EL (cell line): ENCODE measurements at regions not wholly inside any gene's neighbourhood (a gene's known extent, or its start where the extent isn't known, plus 50 kb on each side); places are given as distances from the start of the nearest gene placed in this dataset.

Experiments used
- DNase-seq: peaks from one replicate; pipeline ENCODE4 v3.0.0-alpha.2; 2016

DNA sequence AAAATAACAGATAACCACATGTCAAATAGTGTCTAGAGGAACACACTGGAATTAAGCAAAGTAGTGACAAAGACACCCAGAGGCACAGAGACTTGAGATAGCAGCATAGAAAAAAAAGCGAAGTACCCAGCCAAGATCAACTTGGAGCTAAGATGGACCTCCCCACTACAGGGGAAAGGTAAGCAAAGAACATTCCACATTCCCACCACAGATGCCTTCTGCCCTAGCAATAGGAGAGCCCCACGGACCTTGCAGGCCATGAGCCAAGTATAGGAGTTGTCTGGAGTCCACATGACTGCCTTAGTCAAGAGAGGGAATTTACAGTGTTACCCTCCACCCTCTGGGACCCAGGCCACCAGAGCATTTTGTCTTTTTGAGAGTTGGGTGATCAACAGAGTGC is 110.7 kb upstream of the SPRY2 start:
- DNase-seq, result no peak

DNA sequence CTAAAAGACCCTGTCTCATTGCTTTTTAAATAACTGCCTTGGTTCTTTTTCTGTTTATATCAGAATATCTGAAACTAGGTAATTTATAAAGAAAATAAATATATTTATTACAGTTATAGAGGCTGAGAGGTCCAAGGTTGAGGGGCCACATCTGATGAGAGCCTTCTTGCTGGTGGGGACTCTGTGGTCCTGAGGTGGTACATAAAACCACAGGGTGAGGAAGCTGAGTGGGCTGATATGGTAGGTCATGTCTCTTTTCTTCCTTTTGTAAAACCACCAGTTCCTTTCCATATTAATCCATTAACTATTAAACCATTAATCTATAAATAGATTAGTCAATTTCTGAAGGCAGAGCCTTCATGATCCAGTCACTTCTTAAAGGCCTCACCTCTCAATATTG is 109.5 kb upstream of the SPRY2 start:
- DNase-seq, result no peak

DNA sequence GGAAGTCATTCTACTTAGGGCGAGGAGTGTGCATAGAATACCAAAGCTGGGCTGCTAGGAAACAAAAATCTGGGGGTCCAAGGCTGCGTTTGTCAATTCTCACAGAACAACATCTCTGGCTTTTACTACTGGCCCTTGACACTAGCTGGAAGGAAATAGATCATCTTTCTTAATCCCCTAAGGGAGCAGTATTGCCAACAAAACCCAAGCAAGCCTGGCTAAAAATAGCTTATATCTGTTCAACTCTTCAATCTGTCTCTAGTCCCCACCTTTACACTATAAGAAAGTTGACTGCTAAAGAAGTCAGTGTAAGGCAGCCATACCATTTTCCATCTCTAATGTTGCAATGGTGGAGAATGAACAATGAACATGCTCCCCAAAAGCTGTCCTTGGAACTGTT is 107.8 kb upstream of the SPRY2 start:
- no peak for DNase-seq

DNA sequence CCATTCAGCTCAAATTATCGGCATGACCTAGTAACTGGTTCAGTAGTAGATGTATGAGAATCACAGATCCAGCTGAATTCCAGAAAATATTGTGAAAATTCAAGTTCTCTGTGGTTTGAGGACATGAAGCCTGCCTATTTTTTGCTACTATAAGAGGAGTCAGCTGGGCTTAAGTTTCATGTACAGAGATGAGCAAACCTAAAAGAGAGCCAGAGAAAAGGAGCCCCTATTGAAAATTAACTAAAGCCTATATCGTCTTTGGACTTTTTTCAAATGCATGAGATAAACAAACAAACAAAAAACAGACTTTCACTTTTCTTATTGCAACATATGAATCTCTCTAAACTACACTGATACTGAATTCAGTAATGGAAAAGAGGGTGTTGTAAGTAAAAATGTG is 106.8 kb upstream of the SPRY2 start:
- DNase-seq, result no peak

DNA sequence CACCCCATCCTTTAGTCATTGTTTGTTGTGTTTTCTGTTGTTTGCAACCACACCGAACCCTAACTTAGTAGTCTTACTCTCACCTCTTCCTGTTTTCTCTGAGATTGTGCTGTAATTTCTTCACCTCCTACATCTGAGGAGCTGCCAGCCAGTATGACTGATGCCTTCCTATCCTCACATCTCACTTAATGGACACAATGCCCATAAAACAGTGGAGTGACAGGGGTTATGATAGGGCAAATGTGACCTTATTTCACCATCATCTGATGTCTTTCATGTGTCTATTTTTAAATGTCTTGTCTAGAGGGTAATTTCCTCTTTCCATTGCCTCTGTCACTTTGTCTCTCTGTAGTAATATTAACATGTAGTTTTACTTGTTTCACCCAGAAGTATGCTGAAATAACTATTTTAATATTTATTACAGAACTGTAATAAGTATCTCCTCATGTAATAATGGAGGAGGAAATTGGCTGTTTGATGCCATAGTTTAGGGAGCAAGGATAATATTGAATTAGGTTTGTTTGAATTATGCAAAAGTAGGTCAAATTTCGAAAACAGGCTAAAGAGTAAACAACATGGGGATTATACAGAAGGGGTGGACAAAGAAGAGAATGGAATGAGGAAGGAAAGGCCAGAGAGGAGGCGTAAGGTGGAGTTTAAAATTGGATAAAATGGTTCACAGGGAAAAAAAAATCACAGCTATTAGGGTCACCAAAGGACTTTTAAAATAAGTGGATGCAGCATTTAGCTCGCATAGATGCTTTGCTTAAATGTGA is 103.5 kb upstream of the SPRY2 start:
- DNase-seq, result no peak

- no peak for DNase-seq
Measured at GRCh38 chr13:80442609-80443008, 101.7 kb upstream of the SPRY2 start.

DNA sequence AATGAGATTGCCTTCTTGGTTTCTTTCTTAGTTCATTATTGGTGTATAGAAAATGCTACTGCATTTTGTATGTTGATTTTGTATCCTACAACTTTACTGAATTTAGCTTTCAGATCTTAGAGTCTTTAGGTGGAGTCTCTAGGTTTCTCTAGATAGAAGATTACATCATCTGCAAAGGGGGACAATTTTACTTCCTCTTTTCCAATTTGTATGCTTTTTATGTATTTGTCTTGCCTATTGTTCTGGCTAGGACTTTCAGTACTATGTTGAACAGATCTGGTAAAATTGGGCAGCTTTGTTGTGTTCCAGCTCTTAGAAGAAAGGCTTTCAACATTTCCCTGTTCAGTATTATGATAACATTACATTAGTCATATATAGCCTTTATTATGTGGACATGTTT is 101.0 kb upstream of the SPRY2 start:
- no peak for DNase-seq

DNA sequence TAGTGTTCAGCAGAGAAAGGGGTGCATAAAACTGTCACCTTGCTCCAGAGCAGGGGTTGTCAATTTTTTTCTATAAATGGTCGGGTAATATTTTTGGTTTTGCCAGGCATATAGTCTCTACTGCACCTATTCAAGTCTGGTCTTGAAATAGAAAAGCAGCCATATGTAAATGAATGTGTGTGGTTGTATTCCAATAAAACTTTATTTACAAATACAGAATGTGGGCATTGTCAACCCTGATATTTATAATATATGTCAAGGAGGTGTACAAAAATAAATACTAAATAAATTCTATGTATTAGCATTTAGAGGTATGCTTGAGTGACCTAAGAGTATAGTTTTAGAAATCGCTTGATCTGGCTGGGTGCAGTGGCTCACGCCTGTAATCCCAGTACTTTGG is 97.6 kb upstream of the SPRY2 start:
- DNase-seq, result no peak

DNA sequence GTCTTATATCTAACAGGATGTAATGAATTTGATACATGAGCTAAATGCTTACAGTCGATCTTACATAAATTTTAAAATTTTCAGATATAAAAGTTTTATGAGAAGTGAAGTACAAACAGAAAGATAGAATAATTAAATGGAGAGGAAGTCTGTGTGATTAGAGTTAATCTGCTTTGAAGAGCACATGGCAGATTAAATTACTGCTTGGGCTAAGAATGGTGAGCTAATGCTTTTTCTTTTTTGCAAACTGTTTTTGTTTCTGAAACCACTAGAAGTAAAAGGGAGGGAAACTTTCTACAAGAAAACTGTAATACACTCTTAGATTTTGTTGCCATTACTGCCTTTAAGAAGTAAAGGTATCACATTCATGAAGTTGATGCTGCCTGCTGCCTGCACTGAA is 96.3 kb upstream of the SPRY2 start:
- DNase-seq, result no peak

- DNase-seq, result no peak
Measured at GRCh38 chr13:80436571-80437169, 95.7 kb upstream of the SPRY2 start.

DNA sequence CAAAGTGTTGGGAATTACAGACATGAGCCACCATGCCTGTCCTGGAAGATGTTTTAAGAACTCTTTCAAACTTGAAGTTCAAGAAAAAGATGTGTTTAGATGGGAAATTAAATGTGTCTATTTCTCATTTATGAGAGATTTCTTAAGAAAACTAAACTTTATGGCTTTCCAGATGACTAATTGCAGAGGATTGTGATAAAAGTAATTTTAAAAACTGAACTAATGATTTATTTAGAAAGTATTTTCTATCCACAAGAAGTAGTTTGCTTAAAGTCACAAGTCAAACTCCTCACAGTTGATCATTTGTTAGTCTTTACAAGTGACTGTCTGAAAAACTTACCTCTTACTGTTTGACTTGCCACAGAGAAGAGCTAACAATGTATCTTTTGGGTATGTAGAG is 89.6 kb upstream of the SPRY2 start:
- DNase-seq, result no peak

GRCh38 chr13:80428349-80429096 is 87.6 kb upstream of the SPRY2 start:
- no peak for DNase-seq

DNA sequence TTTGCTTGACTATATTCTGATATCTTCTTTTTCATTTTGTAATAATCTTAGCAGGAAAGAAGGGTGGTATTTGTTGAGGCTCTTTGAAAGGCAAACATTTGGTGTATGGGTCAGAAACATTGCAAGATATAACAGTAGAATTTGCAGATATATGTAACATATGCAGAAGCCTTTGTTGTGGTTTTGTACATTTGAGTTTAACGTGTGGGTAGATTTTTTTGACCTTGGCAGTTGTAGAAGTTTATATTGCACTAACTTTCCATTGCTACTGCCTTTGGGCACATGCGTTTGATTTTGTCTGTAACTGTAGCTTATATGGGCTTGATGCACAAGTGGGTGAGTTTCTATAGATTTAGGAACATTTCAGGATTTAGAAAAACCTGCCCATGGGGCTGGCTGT is 78.5 kb upstream of the SPRY2 start:
- DNase-seq, result no peak

DNA sequence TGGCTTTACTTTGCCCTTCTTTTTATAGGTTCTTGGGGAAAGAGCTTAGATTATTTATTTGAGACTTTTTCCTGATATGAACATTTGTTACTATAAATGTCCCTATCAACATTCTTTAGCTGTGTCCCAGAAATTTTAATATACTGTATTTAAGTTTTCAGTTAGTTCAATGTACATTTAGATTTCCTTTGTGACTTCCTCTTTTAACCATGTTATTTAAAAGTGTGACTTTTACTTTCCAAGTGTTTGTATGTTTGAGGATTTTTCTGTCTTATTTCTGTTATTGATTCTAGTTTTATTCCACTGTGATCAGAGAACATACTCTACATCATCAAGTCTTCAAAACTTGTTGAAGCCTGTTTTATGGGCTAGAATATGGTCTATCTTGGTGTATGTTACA is 72.7 kb upstream of the SPRY2 start:
- no peak for DNase-seq

DNA sequence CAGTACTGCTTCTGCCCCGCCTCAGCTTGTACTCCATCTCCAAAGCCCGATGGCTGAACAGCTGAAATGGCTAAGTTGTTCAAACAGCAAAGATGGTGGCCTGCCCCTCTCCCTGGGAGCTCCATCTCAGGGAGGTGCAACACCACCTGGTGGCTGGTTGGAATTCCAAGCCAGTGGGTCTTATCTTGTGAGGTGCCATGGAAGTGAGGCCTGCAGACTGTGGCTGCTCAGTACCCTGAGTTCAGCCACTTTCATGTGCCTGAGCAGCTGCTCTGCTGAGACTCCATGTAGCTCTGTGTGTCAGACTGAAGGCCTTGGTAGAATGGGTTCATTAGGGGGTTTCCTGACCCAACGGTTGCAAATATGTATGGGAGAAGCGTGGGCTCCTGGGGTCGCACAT is 67.3 kb upstream of the SPRY2 start:
- peak; percentile 3 for DNase-seq

GRCh38 chr13:80400865-80401426 is 60.0 kb upstream of the SPRY2 start:
- DNase-seq, result no peak

DNA sequence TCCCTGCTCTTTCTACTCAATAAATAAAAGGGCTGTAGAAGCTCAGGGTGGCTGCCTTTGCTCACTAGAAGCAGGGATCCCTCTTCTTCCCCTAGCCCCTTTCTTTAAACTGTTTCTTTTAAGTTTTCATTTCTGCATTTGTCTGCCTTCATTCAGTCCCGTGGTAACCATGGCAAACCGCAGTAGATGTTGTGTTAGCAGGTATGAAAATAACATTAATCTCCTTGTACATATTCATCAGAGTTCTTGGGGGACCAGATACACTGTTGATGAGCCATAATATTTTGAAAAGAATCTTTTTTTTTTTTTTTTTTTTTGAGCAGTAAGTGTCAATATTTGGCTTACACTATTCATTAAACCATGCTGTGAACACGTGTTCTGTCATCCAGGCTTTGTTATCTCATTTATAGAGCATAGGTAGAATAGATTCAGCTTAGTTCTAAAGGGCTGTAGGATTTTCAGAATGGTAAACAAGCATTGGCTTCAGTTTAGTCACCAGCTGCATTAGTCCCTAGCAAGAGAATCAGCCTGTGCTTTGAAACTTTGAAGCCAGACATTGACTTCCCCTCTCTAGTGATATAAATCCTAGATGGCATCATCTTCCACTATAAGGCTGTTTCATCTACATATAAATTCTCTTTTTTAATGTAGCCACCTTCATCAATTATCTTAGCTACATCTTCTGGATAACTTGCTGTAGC is 59.4 kb upstream of the SPRY2 start:
- no peak for DNase-seq

GRCh38 chr13:80399340-80400163 is 58.6 kb upstream of the SPRY2 start:
- no peak for DNase-seq
